ENCODE measurements at regions not wholly inside any gene's neighbourhood (a gene's known extent, or its start where the extent isn't known, plus 50 kb on each side); places are given as distances from the start of the nearest gene placed in this dataset.

GRCh38 chr7:31171216-31171785 lies 119.2 kb downstream of the ADCYAP1R1 start:
- no peak for DNase-seq
